ENCODE measurements at regions not wholly inside any gene's neighbourhood (a gene's known extent, or its start where the extent isn't known, plus 50 kb on each side); places are given as distances from the start of the nearest gene placed in this dataset.
"Not testable (repeated sequence)": the region's sequence is repeated elsewhere in the genome, so short reads cannot be mapped to it uniquely, and the experiment has no call there.

DNA sequence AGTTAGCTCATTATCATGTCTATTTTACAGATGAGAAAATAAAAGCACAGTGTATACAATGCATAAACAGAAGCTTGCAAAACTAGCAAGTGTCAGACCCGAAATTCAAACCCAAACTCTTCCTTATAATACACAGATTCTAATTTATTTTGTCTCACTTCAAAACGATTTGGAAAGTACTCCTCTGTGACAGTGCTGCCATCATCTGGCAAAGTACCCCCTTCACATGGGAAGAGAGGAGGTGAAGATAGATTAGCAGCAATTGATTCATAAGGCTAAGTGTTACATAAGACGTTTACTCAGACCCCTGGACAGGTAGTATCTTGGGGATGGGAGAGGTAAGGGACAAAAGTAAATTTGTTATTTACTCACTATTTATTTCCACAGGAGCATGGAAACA lies 744.0 kb upstream of the SGO1 start:
- H3K79me2 ChIP-seq (ENCODE audit: insufficient read depth, low read length): no peaks in the 10 kb centered on the region
- no peaks in the 10 kb centered on the region for H3K9me3 ChIP-seq (ENCODE audit: insufficient read depth, low read depth, low read length)
- H4K20me1 ChIP-seq (ENCODE audit: insufficient read depth, low read length, poor library complexity, severe bottlenecking): no peaks in the 10 kb centered on the region
- H3K9me2 ChIP-seq (replicated peaks; ENCODE audit: low read depth, low read length): no peaks in the 10 kb centered on the region
- no peaks in the 10 kb centered on the region for H3K36me3 ChIP-seq (ENCODE audit: insufficient read depth, low read length)
- H3K27me3 ChIP-seq (ENCODE audit: insufficient read depth, low read length, poor library complexity, severe bottlenecking): no peaks in the 10 kb centered on the region
- no peak overlapping the region for H3K9ac ChIP-seq (ENCODE audit: low read depth, low read length, poor library complexity, severe bottlenecking)
- H3K4me3 ChIP-seq (ENCODE audit: low read length, poor library complexity, severe bottlenecking): no peak overlapping the region
- H3K4me2 ChIP-seq (ENCODE audit: low read depth, low read length, poor library complexity, severe bottlenecking): no peak overlapping the region
- H3K4me1 ChIP-seq (ENCODE audit: insufficient read depth, low read length, poor library complexity, severe bottlenecking): no peaks in the 10 kb centered on the region
- H3F3A ChIP-seq (ENCODE audit: low read depth): no peaks in the 10 kb centered on the region
- TF ChIP-seq EZH2phosphoT487 (IDR thresholded peaks at IDR 0.05; ENCODE audit: borderline replicate concordance): no peak
- TF ChIP-seq, protein P1, sequence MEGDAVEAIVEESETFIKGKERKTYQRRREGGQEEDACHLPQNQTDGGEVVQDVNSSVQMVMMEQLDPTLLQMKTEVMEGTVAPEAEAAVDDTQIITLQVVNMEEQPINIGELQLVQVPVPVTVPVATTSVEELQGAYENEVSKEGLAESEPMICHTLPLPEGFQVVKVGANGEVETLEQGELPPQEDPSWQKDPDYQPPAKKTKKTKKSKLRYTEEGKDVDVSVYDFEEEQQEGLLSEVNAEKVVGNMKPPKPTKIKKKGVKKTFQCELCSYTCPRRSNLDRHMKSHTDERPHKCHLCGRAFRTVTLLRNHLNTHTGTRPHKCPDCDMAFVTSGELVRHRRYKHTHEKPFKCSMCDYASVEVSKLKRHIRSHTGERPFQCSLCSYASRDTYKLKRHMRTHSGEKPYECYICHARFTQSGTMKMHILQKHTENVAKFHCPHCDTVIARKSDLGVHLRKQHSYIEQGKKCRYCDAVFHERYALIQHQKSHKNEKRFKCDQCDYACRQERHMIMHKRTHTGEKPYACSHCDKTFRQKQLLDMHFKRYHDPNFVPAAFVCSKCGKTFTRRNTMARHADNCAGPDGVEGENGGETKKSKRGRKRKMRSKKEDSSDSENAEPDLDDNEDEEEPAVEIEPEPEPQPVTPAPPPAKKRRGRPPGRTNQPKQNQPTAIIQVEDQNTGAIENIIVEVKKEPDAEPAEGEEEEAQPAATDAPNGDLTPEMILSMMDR (conservative IDR thresholded peaks at IDR 0.05; ENCODE audit: low read length): peak; percentile 57
- no peak overlapping the region for H2AFZ ChIP-seq (ENCODE audit: low read length)

DNA sequence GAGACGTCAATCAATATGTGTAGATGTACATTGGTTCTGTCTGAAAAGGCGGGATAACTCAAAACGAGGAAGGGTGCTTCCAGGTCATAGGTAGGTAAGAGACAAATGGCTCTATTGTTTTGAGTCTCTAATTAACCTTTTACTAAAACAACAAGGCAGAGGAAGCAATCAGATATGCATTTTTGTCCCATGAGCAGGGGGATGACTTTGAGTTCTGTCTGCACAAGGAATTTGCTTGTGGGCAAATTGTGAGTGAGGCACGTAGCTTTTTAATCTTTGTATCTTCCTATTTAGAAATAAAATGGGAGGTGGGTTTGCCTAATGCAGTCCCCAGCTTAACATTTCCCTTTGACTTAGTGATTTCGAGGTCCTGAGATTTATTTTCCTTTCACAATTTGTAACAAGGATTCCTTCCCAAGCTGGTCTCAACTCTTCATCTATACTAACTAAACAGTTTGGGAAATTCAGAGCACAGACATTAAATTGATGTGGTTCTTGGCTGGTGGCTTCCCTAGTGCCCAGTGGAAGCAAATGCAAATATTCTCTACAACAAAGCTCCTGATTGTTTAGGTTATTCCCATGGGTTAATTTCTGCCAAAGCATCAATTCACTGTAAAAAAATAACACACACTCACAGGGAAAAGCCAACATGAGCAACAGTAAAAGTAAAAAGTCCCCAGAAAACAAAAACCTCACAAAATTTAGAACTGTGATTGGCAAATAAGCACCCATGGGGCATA lies 738.8 kb upstream of the SGO1 start:
- no peak overlapping the region for H3K9ac ChIP-seq (ENCODE audit: low read depth, low read length, poor library complexity, severe bottlenecking)
- no peaks in the 10 kb centered on the region for H4K20me1 ChIP-seq (ENCODE audit: insufficient read depth, low read length, poor library complexity, severe bottlenecking)
- no peaks in the 10 kb centered on the region for H3K36me3 ChIP-seq (ENCODE audit: insufficient read depth, low read length)
- no peaks in the 10 kb centered on the region for H3F3A ChIP-seq (ENCODE audit: low read depth)
- no peak overlapping the region for H3K4me2 ChIP-seq (ENCODE audit: low read depth, low read length, poor library complexity, severe bottlenecking)
- no peaks in the 10 kb centered on the region for H3K9me3 ChIP-seq (ENCODE audit: insufficient read depth, low read depth, low read length)
- no peaks in the 10 kb centered on the region for H3K4me1 ChIP-seq (ENCODE audit: insufficient read depth, low read length, poor library complexity, severe bottlenecking)
- TF ChIP-seq EZH2phosphoT487 (IDR thresholded peaks at IDR 0.05; ENCODE audit: borderline replicate concordance): no peak
- TF ChIP-seq, protein P1 (conservative IDR thresholded peaks at IDR 0.05; ENCODE audit: low read length): no peak
- no peaks in the 10 kb centered on the region for H3K27me3 ChIP-seq (ENCODE audit: insufficient read depth, low read length, poor library complexity, severe bottlenecking)
- no peaks in the 10 kb centered on the region for H3K9me2 ChIP-seq (replicated peaks; ENCODE audit: low read depth, low read length)
- no peaks in the 10 kb centered on the region for H3K79me2 ChIP-seq (ENCODE audit: insufficient read depth, low read length)
- H2AFZ ChIP-seq (ENCODE audit: low read length): no peak overlapping the region
- no peak overlapping the region for H3K4me3 ChIP-seq (ENCODE audit: low read length, poor library complexity, severe bottlenecking)

DNA sequence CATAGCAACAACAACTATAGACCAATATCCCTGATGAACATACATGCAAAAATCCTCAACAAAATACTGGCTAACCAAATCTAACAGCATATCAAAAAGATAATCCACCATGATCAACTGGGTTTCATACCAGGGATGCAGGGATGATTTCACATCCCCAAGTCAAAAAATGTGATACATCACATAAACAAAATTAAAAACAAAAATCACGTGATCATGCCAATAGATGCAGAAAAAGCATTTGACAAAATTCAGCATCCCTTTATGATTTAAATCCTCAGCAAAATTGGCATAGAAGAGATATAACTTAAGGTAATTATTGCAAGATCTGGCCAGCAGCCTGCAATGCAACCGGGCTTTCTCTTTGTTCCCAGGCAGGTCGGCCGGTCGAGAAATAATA lies 735.1 kb upstream of the SGO1 start:
- not testable (repeated sequence) for H3K4me2 ChIP-seq (ENCODE audit: low read depth, low read length, poor library complexity, severe bottlenecking); H3K9me2 ChIP-seq (replicated peaks; ENCODE audit: low read depth, low read length); H4K20me1 ChIP-seq (ENCODE audit: insufficient read depth, low read length, poor library complexity, severe bottlenecking); H3F3A ChIP-seq (ENCODE audit: low read depth); H3K27me3 ChIP-seq (ENCODE audit: insufficient read depth, low read length, poor library complexity, severe bottlenecking); H3K4me3 ChIP-seq (ENCODE audit: low read length, poor library complexity, severe bottlenecking); H2AFZ ChIP-seq (ENCODE audit: low read length); H3K9me3 ChIP-seq (ENCODE audit: insufficient read depth, low read depth, low read length); H3K36me3 ChIP-seq (ENCODE audit: insufficient read depth, low read length); H3K4me1 ChIP-seq (ENCODE audit: insufficient read depth, low read length, poor library complexity, severe bottlenecking); H3K79me2 ChIP-seq (ENCODE audit: insufficient read depth, low read length); H3K9ac ChIP-seq (ENCODE audit: low read depth, low read length, poor library complexity, severe bottlenecking)

Measured in Loucy (cell line).